IPS DF 6.9 (cell line): ENCODE measurements at regions not wholly inside any gene's neighbourhood (a gene's known extent, or its start where the extent isn't known, plus 50 kb on each side); places are given as distances from the start of the nearest gene placed in this dataset.

Source experiments
- DNase-seq: peaks from one replicate; pipeline ENCODE4 v3.0.0-alpha.2; 2013; ENCODE audit warnings: low read depth, low spot score
- H3K27ac ChIP-seq: one replicate; pipeline ENCODE4 v1.5.1; 2013; ENCODE audit warnings: low read length, control low read depth
- H3K27me3 ChIP-seq: 2 replicates; pipeline ENCODE4 v1.6.1; 2013; ENCODE audit warnings: mild to moderate bottlenecking, low read length; ENCODE audit not compliant: control insufficient read depth, insufficient read depth
- H3K36me3 ChIP-seq: 2 replicates; pipeline ENCODE4 v1.6.1; 2013; ENCODE audit warnings: low read length; ENCODE audit not compliant: control insufficient read depth, insufficient read depth
- H3K4me1 ChIP-seq: 2 replicates; pipeline ENCODE4 v1.6.1; 2013; ENCODE audit warnings: low read length; ENCODE audit not compliant: control insufficient read depth, insufficient read depth
- H3K4me3 ChIP-seq: 2 replicates; pipeline ENCODE4 v1.5.1; 2013; ENCODE audit warnings: mild to moderate bottlenecking, low read length
- H3K9me3 ChIP-seq: 2 replicates; pipeline ENCODE4 v1.6.1; 2013; ENCODE audit warnings: low read length, inconsistent platforms; ENCODE audit not compliant: control insufficient read depth, insufficient read depth
- WGBS: extraction: QIAGEN DNeasy Blood & Tissue Kit; methylation state at CpG from one replicate; pipeline ENCODE4 v1.1.7; 2013; ENCODE audit warnings: mixed read lengths, missing lambda C conversion rate; ENCODE audit not compliant: insufficient read length, insufficient coverage; 5-methylcytosine and 5-hydroxymethylcytosine counted together

- no peak for DNase-seq
- H3K27ac ChIP-seq = no peak overlapping the region
- no peaks in the 10 kb centered on the region for H3K36me3 ChIP-seq
- no peaks in the 10 kb centered on the region for H3K27me3 ChIP-seq
- H3K4me3 ChIP-seq = no peak overlapping the region
- no peaks in the 10 kb centered on the region for H3K4me1 ChIP-seq
- no peaks in the 10 kb centered on the region for H3K9me3 ChIP-seq
- WGBS = no CpG with 5 or more reads among the region's 2 CpGs
These were observed 211.9 kb upstream of the PAPPA start for GRCh38 chr9:115941561-115942315.

GRCh38 chr9:115943431-115944165, 210.0 kb upstream of the PAPPA start:
- Histone ChIP-seq H3K4me1 (no peaks in the 10 kb centered on the region), H3K9me3 (no peaks in the 10 kb centered on the region), H3K36me3 (no peaks in the 10 kb centered on the region), H3K27ac (no peak overlapping the region), H3K4me3 (no peak overlapping the region), H3K27me3 (no peaks in the 10 kb centered on the region)
- DNase-seq = no peak

- no CpG with 5 or more reads among the region's 10 CpGs for WGBS
- Histone ChIP-seq H3K27me3 (no peaks in the 10 kb centered on the region), H3K27ac (no peak overlapping the region), H3K4me1 (no peaks in the 10 kb centered on the region), H3K4me3 (no peak overlapping the region), H3K36me3 (no peaks in the 10 kb centered on the region), H3K9me3 (no peaks in the 10 kb centered on the region)
- peak; percentile 2 for DNase-seq
These were observed 209.2 kb upstream of the PAPPA start for GRCh38 chr9:115944166-115944948.

DNA sequence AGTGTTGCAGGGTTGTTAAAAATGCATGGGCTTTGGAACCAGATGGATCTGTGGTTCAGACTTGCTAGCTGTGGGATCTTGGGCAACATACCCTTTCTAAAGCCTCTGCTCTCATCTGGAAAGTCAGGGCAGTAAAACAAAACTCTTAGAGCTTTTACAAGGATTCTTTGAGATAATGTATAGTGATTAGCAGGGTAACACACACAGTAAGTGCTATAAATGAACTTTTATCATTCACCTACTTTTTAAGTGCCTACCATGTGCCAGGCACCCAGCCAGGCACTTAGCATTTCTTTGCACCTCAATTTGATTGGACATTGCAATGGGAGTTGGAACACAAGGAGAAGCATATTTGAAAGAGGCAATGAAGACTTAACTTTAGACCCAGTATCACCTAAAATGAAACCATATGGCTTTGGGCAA, 208.6 kb upstream of the PAPPA start:
- H3K9me3 ChIP-seq = no peaks in the 10 kb centered on the region
- no peak overlapping the region for H3K27ac ChIP-seq
- H3K27me3 ChIP-seq = no peaks in the 10 kb centered on the region
- no peak overlapping the region for H3K4me3 ChIP-seq
- no peaks in the 10 kb centered on the region for H3K36me3 ChIP-seq
- no peak for DNase-seq
- no peaks in the 10 kb centered on the region for H3K4me1 ChIP-seq

GRCh38 chr9:115946530-115946929, 207.1 kb upstream of the PAPPA start:
- Histone ChIP-seq H3K4me3 (no peak overlapping the region), H3K9me3 (no peaks in the 10 kb centered on the region), H3K4me1 (no peaks in the 10 kb centered on the region), H3K27me3 (no peaks in the 10 kb centered on the region), H3K27ac (no peak overlapping the region), H3K36me3 (no peaks in the 10 kb centered on the region)
- DNase-seq = no peak
- no CpG with 5 or more reads among the region's 2 CpGs for WGBS

- DNase-seq = no peak
- Histone ChIP-seq H3K4me1 (no peaks in the 10 kb centered on the region), H3K4me3 (no peak overlapping the region), H3K27ac (no peak overlapping the region), H3K9me3 (no peaks in the 10 kb centered on the region), H3K36me3 (no peaks in the 10 kb centered on the region), H3K27me3 (no peaks in the 10 kb centered on the region)
- WGBS = no CpG with 5 or more reads among the region's 4 CpGs
These were observed 201.6 kb upstream of the PAPPA start for GRCh38 chr9:115951977-115952376.

DNA sequence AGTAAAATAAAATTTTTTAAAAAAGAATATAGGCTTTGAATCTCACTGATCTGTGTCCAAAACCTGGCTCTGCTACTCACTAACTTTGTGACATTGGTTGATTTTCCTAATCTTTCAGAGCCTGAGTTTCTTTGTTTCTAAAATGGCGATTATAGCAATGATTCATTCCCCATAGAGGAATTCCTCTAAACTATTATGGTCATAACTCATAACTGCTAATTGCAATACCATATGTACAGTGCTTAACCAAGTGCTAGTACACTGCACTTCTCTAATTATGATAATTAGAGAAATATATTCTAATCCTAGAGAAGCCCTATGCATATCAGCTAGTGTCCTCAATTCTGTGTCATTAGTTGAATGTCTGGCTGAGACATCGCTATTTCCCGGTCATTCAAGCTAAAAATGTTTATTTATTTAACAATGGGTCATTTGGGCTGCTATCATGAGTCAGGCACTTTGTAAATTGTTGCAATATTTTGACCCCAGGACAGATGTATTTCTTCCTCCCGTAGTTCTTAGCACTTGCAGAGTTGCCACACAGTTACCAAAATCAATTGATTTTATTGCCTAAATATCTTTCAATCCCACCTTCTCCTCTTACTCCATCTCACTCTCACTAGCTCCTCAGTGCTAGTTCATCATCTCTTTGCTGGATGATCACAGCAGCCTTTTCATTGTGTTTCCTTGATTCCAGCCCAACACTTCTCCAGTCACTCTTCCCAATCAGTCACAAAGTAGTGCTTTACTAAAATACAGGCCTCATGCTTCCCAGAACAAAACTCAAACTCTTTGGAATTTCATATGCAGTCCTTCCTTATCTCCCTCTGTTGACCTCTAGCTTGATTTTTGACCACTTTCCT, 200.9 kb upstream of the PAPPA start:
- Histone ChIP-seq H3K36me3 (no peaks in the 10 kb centered on the region), H3K9me3 (no peaks in the 10 kb centered on the region), H3K4me3 (no peak overlapping the region), H3K27me3 (no peaks in the 10 kb centered on the region), H3K27ac (no peak overlapping the region), H3K4me1 (no peaks in the 10 kb centered on the region)
- WGBS = no CpG with 5 or more reads among the region's 4 CpGs
- DNase-seq = no peak

GRCh38 chr9:115956371-115956770, 197.2 kb upstream of the PAPPA start:
- H3K27me3 ChIP-seq = no peaks in the 10 kb centered on the region
- no peaks in the 10 kb centered on the region for H3K4me1 ChIP-seq
- no peak overlapping the region for H3K4me3 ChIP-seq
- DNase-seq = no peak
- no CpG with 5 or more reads among the region's 3 CpGs for WGBS
- H3K36me3 ChIP-seq = no peaks in the 10 kb centered on the region
- H3K9me3 ChIP-seq = no peaks in the 10 kb centered on the region
- no peak overlapping the region for H3K27ac ChIP-seq

- DNase-seq = no peak
- Histone ChIP-seq H3K9me3 (no peaks in the 10 kb centered on the region), H3K27me3 (no peaks in the 10 kb centered on the region), H3K27ac (no peak overlapping the region), H3K4me3 (no peak overlapping the region), H3K36me3 (no peaks in the 10 kb centered on the region), H3K4me1 (no peaks in the 10 kb centered on the region)
- WGBS = no CpG with 5 or more reads among the region's 2 CpGs
These were observed 196.0 kb upstream of the PAPPA start for GRCh38 chr9:115957585-115957984.
